Activated naive CD8-positive, alpha-beta T cell treated with anti-CD3 and anti-CD28 coated beads, Interleukin-2, amount 50 U/mL, for 16 hours (primary cell): ENCODE measurements at regions not wholly inside any gene's neighbourhood (a gene's known extent, or its start where the extent isn't known, plus 50 kb on each side); places are given as distances from the start of the nearest gene placed in this dataset.
"Not testable (repeated sequence)": the region's sequence is repeated elsewhere in the genome, so short reads cannot be mapped to it uniquely, and the experiment has no call there.

ENCODE experiments used
- DNase-seq: peaks from one replicate; pipeline ENCODE4 v3.0.0-alpha.2; 2020; ENCODE audit warnings: low read depth, low spot score

DNA sequence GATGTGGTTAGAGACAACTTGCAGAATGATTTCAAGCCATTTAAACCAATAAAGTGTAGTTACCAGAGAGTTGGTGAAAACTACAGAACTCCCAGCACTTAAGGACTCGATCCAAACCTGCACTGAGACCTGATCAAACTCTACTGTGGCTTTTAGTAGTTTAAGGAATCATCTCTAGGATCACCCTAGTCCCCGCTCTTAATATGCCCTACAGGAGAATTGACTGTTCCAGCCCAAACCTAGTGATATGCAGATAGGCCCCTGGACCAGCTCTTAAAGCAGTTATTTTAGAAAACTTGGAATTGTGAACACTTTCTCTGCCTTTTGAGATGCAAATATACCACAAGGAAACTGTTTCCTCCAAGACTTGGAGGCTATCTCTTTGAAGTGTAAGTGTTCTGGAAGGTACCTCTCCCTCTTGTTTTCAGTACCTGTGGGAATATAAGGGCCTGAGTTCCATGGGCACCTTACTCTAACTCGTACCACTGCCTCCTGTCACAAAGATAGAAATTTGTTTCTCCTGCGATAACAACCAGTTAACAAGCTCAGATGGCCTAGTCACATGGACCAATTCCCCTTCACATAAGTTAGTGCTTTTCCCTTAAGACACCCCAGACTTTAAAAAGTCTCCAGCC, 1367.2 kb upstream of the SLC39A10 start:
- no peak for DNase-seq

DNA sequence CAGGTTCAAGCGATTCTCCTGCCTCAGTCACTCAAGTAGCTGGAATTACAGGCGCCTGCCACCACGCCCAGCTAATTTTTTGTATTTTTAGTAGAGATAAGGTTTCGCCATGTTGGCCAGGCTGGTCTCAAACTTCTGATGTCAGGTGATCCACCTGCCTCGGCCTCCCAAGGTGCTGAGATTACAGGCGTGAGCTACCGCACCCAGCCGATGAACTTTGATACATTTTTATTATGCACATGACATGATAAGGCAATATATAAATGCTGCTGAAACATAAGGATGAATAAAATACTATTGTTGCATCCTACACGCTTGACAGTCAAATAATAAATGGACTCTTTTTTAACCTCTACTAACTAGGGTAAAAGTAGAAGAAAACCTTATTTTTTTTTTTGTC, 1380.4 kb upstream of the SLC39A10 start:
- DNase-seq = not testable (repeated sequence)

DNA sequence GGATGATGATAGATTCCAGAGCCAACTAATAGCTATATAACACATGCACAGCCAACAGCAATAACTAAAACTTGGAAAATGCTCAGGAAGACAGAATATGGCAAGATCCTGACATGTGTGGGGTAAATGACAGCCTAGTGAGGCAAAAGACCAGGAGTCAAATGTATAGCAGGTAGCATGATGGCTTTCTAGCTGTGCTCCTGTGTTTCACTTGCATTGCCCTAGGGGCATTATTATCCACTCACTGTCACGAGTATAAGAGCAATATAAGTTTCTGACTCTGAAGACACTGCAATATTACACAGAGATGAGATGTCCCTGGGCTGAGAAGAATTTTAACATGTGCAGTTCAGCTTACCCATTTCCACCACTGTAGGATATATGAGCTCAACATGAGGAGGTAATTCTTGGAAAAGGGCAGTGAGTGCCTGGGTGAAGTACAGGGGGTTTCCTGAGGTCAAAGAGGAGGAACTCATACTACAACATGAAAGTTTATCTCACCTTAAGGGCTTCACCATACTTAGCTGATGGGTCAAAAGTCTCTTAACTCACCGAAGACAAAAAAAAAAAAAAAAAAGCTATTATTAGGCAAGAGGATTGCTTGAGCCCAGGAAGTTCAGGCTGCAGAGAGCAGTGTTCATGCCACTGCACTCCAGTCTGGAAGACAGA, 1385.6 kb upstream of the SLC39A10 start:
- no peak for DNase-seq

DNA sequence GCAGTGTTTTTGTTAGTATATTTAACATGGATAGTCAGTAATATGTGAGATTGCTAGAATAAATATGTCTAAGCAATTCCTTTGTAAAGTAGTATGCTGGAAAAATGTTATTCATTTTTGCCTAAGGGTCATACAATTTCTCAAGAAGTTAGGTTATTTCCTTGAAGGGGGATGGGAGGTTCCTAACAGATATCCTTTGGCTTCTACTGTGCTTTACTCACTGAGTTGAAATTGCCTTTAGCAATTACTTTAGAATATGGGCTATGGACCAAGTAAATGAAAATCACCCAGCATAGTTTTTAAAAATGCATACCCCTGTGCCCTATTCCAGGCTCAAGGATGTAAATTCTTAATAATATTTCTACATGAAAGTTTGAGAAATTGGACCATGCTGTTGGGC, 1386.4 kb upstream of the SLC39A10 start:
- DNase-seq = no peak

DNA sequence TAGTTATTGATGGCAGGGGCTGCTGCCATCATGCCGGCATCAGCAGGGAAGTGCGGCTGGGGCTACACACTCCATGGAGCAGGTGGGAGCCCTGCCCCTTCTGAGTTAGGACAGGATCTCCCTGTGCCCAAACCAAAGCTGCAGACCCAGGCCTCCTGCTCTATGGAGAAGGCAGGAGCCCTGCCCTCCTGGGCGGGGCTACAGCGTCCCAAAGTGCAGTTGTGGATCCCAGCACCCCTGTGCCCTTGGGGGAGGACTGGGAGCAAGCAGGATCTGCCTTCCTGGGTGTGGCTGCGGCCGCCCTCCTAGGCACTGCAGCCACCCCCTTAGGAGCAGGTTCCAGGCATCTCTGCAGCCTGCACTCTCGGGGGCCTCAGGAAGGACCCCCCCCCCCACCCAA, 1392.4 kb upstream of the SLC39A10 start:
- DNase-seq = no peak

DNA sequence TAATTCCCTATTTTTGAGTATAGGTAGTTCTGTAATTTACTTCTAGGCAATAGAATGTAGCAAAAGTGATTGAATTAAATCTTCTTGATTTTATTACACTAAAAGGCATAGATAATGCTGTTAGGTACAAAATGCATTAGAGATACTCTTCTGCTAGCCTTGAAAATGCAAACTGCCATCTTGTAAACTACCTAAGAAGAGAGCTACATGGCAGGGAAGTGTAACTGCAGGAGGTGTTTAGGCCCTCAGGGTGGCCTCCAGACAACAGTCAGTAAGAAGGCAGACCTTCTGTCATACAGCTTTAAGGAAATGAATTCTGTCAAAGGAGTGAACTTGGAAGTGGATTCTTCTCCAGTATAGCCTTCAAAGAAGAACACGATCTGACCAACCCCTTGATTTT, 1396.8 kb upstream of the SLC39A10 start:
- DNase-seq = no peak

DNA sequence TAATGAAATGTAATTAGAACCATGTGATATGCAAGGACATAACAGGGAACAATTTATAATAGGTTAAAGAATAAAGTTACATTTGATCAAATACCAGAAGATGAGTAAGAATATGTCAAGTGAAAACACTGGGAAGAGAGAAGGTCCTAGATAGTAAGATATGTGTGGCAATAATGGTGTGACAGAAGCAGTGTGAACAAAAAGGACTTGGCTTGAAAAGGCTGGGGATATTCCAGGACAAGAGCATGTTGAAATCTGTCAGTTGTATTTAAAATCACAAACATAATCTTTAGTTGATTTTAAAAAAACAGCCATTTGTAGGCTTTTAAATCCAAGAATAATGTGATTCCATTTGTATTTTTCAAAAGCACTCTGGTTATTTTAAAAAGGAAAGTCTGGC, 1399.9 kb upstream of the SLC39A10 start:
- DNase-seq = no peak

DNA sequence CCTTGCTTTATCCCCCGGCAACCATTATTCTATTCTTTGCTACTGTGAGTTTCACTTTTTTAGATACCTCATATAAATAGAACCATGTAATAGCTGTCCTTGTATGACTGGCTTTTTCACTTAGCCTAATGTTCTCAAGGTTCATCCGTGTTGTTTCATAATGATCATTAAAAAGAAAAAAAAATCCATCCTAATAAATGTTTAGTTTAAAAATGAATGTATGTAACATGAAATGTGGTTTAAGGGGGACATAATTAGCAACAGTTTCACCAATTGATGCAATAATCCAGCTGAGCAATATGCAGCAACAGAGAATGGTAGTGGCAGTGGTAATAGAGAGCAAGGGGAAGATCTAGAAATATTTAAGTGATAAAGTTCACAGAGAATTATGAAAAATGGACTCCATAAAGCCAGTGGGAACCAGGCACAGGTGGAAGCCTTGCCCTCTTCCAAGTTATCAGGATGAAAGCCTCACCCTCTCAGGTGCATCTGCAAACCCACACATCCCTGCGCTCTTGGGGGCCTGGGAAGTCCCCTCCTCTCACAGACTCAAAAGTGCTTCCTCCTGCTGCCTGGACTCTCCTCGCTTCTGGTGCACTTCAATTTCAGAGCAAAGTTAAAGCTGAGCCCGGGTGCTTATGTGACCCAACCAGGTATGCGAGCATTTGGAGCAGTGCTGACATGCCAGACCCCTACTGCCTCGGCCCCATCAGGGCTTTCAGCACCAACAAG, 1403.3 kb upstream of the SLC39A10 start:
- no peak for DNase-seq

DNA sequence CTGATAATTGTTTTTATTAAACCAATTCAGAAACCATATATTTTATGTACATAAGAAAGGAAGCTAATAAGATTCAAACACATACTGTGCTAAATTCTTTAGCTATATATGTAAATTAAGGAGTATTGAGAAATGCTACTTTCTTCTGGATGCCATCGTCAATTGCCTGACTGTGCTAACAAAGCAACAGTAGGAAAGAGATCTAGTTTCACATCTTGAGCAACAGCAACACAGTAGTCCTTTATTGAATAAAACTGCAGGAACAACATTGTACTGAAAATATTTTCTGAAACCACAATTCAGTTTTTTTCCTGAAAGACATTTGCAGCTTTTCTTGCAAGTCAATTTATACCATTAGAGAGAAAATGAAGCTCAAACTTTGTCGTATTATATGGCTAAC, 1404.9 kb upstream of the SLC39A10 start:
- DNase-seq = no peak

DNA sequence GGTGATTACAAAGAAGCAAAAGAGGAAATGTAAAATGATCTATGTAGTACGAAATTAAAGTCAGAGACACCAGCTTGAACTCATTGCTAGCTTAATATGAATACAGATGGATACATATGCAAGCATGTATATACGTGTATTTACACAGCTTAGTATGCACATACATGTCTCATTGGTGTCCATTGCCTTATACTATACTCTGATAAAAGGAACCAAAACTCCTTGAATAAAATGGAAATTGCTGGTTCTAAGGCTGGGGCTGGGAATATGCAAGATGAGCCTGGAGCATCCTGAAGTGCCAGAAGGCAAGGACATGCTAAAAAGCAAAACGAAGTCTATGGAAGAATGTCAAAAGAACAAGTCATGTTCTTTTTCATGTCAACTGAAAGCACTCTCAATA, 1424.4 kb upstream of the SLC39A10 start:
- no peak for DNase-seq

DNA sequence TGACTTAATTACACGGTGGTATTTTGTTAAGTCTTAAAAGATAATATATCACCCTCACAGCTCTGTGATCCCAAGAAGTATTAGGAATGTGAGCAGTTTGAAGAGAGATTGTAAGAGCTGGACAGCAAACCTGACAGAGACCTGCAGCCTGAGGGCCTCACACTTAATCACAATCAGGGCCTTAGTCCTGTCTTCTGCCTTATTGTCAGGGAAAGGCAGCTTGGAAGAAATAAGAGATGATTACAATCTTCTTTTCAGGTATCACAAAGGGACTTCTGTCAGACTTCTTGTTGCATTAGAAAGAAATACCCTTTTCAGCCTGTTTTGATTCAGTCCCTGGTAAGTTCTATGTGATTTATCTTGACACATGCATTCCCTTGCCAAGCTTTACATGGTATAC, 1433.8 kb upstream of the SLC39A10 start:
- DNase-seq = no peak

DNA sequence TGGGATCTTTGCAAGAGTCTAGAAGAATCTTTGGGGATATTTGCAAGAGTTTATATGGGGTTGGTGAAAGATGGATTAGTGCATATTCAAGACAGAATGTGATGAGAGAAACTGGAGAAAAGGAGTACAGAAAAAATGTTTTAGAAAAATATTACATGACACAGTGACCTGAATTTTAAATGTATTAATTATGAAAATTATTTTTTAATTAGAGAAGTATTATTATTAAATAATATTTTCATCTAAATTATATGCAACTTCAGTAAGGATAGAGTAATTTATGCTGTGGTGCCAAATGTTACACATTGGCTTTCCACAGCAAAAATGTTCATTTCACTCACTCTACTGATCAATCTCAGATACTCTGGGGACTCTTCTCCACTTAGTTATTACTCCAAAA, 1442.8 kb upstream of the SLC39A10 start:
- no peak for DNase-seq

DNA sequence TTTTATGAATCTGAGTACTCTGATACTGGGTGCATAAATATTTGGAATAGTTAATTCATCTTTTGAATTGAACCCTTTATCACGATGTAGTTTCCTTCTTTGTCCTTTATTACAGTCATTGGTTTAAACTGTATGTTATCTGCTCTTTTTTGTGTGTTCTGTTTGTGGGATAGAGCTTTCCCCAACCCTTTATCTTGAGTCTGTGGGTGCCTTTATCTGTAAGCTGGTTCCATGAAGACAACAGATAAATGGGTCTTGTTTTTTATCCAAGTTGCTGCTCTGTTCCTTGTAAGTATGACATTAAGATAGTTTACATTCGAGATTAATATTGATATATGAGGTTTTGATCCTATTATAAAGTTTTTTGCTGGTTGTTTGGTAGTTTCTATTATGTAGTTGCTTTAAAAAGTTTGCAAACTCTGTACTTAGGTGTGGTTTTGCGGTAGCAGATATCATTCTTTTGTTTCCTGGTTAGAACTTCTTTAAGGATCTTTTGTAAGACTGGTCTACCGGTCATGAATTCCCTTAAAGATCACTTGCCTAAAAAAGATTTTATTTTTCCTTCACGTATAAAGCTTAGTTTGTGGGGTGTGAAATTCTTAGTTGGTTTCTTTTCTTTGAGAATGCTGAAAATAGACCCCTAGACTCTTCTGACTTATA, 1451.3 kb upstream of the SLC39A10 start:
- DNase-seq = no peak

DNA sequence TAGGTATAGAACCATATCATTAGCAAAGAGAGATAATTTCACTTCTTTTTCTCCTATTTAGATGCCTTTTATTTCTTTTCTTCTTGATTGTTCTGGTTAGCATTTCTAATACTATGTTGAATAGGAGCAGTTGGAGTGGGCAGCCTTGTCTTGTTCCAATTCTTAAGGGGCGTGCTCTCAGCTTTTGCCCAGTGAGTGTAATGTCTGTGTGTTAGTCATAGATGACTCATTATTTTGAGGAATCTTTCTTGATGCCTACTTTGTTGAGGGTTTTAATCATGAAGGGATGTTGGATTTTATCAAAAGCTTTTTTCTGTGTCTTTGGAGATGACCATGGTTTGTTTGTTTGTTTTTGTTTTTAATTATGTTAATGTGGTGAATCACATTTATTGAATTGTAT, 1453.1 kb upstream of the SLC39A10 start:
- no peak for DNase-seq

DNA sequence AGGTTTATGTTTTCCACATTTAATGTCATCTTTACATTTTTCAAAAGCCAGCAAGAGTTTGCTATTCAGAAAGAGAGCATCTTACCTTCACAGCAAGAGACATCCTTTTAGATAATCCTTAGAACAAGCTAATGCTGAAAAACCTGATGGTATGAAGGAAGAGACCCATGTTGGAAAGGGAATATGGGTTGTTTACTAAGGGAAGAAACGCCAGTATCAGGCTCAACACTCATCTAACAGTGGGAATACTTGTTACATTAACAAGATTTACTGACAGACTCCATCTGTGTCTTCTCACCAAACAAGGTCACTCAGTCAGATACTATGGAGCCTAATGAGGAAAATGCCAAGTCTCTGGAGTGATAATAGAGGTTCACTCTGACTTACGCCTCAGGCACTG, 1474.1 kb upstream of the SLC39A10 start:
- no peak for DNase-seq

DNA sequence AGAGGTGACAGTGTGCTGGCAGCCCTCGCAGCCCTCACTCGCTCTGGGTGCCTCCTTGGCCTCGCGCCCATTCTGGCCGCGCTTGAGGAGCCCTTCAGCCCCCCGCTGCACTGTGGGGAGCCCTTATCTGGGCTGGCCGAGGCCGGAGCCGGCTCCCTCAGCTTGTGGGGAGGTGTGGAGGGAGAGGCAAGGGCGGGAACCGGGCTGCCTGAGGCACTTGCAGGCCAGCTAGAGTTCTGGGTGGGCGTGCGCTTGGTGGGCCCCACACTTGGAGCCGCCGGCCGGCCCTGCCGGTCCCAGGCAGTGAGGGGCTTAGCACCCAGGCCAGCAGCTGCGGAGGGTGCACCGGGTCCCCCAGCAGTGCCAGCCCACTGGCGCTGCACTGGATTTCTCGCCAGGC, 1480.9 kb upstream of the SLC39A10 start:
- DNase-seq = no peak

DNA sequence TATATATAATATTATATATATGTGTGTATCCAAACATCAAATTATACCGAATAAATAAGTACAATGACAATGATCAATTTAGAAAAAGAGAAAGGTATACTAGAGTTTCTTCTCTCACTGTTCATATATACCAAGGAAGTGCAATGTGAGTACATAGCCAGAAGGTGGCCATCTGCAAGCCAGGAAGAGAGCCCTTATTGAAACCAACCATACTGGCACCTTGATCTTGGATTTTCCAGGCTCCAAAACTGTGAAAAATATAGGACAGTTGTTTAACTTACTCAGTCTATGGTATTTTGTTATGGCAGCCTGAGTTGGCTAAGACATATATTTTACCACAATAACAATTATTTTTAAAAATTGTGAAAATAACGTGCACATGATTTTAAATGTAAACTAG, 1490.2 kb upstream of the SLC39A10 start:
- no peak for DNase-seq

DNA sequence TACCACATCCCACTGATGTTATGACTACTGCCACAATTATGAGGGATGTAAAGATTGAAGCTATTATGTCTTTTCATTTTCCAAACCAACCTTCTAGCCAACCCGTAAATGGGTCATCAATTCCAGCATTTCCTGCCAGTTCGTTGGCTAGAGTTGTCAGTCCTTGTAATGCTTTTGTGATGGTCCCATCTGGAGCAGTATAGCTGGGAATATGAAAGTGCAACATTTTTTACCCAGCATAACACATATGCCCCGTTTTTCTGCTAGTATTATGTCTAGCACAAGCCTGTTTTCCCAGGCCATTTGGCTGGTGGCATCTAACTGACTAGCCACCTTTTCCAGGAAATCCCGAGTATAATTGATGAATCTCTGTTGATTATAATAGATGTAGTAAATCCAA, 1501.6 kb upstream of the SLC39A10 start:
- DNase-seq = no peak

DNA sequence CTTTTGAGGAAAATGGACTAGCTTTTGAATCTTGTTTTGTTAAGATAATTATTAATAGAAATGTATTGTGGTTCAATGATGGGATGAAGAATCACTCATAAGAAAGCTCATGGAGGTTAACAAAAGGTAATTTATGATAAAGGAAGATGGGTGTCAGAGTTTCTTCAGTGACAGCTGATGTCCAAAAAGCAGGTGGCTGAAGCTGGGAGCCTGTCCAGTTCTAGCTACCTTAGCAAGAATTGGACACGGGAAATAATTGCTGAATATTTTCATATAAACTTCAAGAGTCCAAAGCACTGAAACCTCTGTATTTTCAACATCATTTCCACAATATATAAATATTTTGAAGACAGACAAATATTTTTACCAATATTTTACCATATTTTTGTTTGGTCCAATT, 1505.8 kb upstream of the SLC39A10 start:
- no peak for DNase-seq

DNA sequence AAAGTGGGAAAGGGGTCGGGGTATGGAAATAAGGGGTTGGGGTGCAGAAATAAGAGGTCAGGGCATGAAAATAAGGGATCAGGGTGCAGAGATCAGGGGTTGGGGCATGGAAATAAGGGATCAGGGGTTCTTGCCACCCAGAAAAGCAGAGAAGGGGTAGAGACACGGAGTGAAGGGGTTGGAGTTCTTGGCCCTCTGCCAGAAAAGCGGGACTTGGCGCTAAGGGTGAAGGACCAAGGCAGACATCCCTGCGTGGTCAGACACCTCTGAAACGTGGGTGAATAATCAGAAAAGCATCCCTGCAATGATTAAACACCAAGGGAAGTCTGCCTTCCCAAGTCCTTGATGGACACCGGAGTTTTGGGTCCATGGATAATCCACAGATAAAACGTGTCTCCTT, 1521.6 kb upstream of the SLC39A10 start:
- no peak for DNase-seq

DNA sequence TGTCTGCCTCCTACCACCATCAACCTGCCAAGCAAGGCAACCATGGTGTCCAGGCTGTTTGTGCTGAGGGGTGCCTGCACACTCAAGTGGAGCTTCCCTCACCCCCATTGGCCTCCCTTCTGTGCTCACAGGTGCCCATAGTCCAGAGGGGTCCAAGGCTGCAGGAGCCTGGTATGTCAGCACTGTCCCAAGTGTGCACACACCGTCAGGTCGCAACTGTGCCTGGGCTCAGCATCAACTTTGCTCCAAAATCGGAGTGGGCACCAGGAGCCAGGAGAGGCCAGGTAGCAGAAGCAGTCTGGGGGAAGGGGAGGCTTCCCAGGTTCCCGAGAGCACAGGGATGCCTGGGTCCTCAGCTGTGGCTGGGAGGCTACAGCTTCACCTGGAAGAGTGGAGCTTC, 1528.2 kb upstream of the SLC39A10 start:
- no peak for DNase-seq

DNA sequence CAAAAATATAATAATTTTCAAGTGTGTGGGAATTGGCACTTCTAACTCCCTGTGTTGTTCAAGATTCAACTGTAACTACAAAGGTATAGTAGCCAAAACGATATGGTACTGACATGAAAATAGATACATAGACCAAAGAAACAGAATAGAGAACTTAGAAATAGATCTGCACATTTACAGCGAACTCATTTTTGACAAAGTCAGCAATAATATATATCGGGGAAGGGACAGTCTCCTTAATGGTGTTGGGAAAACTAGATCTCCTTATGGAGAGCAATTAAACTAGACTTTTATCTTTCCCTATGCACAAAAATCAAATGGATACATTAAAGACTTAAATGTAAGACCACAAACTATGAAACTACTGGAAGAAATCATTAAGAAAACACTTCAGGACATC, 1530.6 kb upstream of the SLC39A10 start:
- DNase-seq = no peak

DNA sequence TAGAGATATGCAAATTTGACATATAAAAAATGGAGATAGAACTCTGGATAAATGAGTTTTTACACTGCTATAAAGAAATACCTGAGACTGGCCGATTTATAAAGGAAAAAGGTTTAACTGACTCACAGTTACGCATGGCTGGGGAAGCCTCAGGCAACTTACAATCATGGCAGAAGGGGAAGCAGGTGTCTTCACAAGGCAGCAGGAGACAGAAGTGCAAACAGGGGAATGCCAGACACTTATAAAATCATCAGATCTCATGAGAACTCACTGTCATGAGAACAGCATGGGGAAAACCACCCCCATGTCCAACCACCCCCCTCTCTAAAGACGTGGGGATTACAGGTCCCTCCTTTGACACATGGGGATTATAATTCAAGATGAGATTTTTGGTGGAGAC, 1540.2 kb upstream of the SLC39A10 start:
- DNase-seq = no peak
